Endodermal cell (in vitro differentiated cells): ENCODE measurements at regions not wholly inside any gene's neighbourhood (a gene's known extent, or its start where the extent isn't known, plus 50 kb on each side); places are given as distances from the start of the nearest gene placed in this dataset.

Experiments
- DNase-seq: peaks from one replicate; pipeline ENCODE4 v3.0.0-alpha.2; 2017
- H3K27ac ChIP-seq: 2 replicates; pipeline ENCODE4 v1.5.1; 2013; ENCODE audit warnings: mild to moderate bottlenecking, low read depth, low read length, moderate library complexity
- H3K27me3 ChIP-seq: 2 replicates; pipeline ENCODE4 v1.6.1; 2013; ENCODE audit warnings: mild to moderate bottlenecking, low read length, moderate library complexity; ENCODE audit not compliant: insufficient read depth, control insufficient read depth, poor library complexity, severe bottlenecking
- H3K36me3 ChIP-seq: 2 replicates; pipeline ENCODE4 v1.7.0; 2013; ENCODE audit warnings: mild to moderate bottlenecking, low read length, moderate library complexity; ENCODE audit not compliant: control insufficient read depth, insufficient read depth
- H3K4me1 ChIP-seq: one replicate; pipeline ENCODE4 v1.7.0; 2013; ENCODE audit warnings: low read length; ENCODE audit not compliant: control insufficient read depth, insufficient read depth
- H3K4me3 ChIP-seq: 2 replicates; pipeline ENCODE4 v1.5.1; 2013; ENCODE audit warnings: mild to moderate bottlenecking, low read length, moderate library complexity
- H3K9ac ChIP-seq: 2 replicates; pipeline ENCODE4 v1.6.1; 2013; ENCODE audit warnings: mild to moderate bottlenecking, low read length, moderate library complexity; ENCODE audit not compliant: poor library complexity, severe bottlenecking; ENCODE audit errors: extremely low read depth
- H3K9me3 ChIP-seq: 2 replicates; pipeline ENCODE4 v1.6.1; 2013; ENCODE audit warnings: mild to moderate bottlenecking, low read length, moderate library complexity; ENCODE audit not compliant: control insufficient read depth
- H3K27ac Mint-ChIP-seq: 2 replicates; pipeline ENCODE4 v1.8.0; 2020; ENCODE audit warnings: mixed read lengths
- H3K27me3 Mint-ChIP-seq: 2 replicates; pipeline ENCODE4 v1.8.0; 2021; ENCODE audit warnings: mild to moderate bottlenecking, mixed read lengths; ENCODE audit not compliant: insufficient read depth
- H3K36me3 Mint-ChIP-seq: 2 replicates; pipeline ENCODE4 v1.8.0; 2020; ENCODE audit warnings: low read depth, mixed read lengths
- H3K4me1 Mint-ChIP-seq: 2 replicates; pipeline ENCODE4 v1.8.0; 2020; ENCODE audit warnings: mixed read lengths
- H3K4me3 Mint-ChIP-seq: 2 replicates; pipeline ENCODE4 v1.8.0; 2020; ENCODE audit warnings: mild to moderate bottlenecking, moderate library complexity, mixed read lengths
- H3K9me3 Mint-ChIP-seq: 2 replicates; pipeline ENCODE4 v1.8.0; 2020; ENCODE audit warnings: mild to moderate bottlenecking, mixed read lengths
- WGBS, 2 experiments: methylation state at CpG; one replicate each; pipeline versions ENCODE4 v1.1.5 to v1.1.7; 2013; ENCODE audit warnings: missing lambda C conversion rate in 2 of 2, mixed read lengths in 1 of 2; ENCODE audit not compliant: insufficient coverage in 1 of 2, insufficient read length in 1 of 2; 5-methylcytosine and 5-hydroxymethylcytosine counted together
- TF ChIP-seq, protein P1 (sequence below): fragments of 200-600 bp; sonication (generic); conservative IDR thresholded peaks from 2 replicates; pipeline ENCODE4 v1.5.0; 2021; ENCODE audit warnings: antibody characterized with exemption, mild to moderate bottlenecking

DNA sequence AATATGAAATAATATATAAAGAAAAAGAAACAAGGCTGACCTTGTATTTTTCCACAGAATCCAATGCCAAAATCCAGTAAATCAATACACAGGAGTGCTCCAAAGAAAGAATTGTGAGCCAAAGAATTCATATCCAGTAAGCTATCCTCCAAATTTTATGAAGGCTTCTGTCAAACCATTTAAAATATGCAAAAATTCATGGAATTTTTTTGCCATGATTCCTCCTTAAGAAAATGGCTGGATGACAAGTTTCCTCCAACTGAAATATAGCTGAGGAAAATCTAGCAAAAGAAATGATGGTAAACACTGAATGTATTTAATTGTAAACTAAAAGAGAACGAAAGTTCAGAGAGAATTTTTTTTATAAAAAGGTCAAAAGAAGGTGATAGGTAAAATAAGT lies 290.3 kb downstream of the UBE3D start:
- Mint-ChIP-seq H3K4me3 (no peak overlapping the region), H3K4me1 (peaks cover 23% of the 10 kb centered on the region), H3K27ac (no peak overlapping the region), H3K36me3 (no peaks in the 10 kb centered on the region), H3K9me3 (no peaks in the 10 kb centered on the region), H3K27me3 (no peaks in the 10 kb centered on the region)
- no peak overlapping the region for H3K9ac ChIP-seq
- no peak overlapping the region for H3K27ac ChIP-seq
- whole genome bisulfite sequencing, 2 experiments = 96 to 100% methylated on average over 1 of the region's 1 CpG
- no peaks in the 10 kb centered on the region for H3K9me3 ChIP-seq
- H3K27me3 ChIP-seq = no peaks in the 10 kb centered on the region
- TF ChIP-seq, protein P1, sequence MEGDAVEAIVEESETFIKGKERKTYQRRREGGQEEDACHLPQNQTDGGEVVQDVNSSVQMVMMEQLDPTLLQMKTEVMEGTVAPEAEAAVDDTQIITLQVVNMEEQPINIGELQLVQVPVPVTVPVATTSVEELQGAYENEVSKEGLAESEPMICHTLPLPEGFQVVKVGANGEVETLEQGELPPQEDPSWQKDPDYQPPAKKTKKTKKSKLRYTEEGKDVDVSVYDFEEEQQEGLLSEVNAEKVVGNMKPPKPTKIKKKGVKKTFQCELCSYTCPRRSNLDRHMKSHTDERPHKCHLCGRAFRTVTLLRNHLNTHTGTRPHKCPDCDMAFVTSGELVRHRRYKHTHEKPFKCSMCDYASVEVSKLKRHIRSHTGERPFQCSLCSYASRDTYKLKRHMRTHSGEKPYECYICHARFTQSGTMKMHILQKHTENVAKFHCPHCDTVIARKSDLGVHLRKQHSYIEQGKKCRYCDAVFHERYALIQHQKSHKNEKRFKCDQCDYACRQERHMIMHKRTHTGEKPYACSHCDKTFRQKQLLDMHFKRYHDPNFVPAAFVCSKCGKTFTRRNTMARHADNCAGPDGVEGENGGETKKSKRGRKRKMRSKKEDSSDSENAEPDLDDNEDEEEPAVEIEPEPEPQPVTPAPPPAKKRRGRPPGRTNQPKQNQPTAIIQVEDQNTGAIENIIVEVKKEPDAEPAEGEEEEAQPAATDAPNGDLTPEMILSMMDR = no peak
- H3K36me3 ChIP-seq = no peaks in the 10 kb centered on the region
- DNase-seq = no peak
- H3K4me3 ChIP-seq = no peak overlapping the region
- peaks cover 16% of the 10 kb centered on the region for H3K4me1 ChIP-seq

DNA sequence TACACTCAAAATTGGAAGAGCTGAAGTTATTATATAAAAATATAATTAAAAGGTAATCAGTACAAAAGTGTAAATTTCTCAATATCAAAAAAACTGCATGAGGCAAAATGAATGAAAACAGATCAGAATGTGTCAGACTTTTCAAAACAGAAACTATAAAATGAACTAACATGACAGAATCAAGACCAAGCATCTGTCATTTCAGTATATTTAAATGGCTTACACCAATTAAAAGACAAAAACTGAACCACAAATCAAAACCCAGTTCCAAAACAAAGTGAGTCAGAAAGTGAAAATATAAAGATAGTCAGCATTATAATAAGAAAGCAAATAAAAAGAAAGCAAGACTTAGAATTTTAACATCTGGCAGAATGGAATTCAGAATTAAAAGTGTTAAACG lies 289.7 kb downstream of the UBE3D start:
- TF ChIP-seq, protein P1 = no peak
- Histone ChIP-seq H3K27ac (no peak overlapping the region), H3K36me3 (no peaks in the 10 kb centered on the region), H3K4me1 (peaks cover 16% of the 10 kb centered on the region), H3K4me3 (no peak overlapping the region), H3K9me3 (no peaks in the 10 kb centered on the region), H3K27me3 (no peaks in the 10 kb centered on the region), H3K9ac (no peak overlapping the region)
- no peak for DNase-seq
- Mint-ChIP-seq H3K9me3 (no peaks in the 10 kb centered on the region), H3K36me3 (no peaks in the 10 kb centered on the region), H3K4me1 (peaks cover 26% of the 10 kb centered on the region), H3K4me3 (no peak overlapping the region), H3K27ac (no peak overlapping the region), H3K27me3 (no peaks in the 10 kb centered on the region)
- WGBS, 2 experiments = 78% methylated on average over 1 of the region's 1 CpG; no CpG with 5 or more reads in 1 of the 2 experiments

DNA sequence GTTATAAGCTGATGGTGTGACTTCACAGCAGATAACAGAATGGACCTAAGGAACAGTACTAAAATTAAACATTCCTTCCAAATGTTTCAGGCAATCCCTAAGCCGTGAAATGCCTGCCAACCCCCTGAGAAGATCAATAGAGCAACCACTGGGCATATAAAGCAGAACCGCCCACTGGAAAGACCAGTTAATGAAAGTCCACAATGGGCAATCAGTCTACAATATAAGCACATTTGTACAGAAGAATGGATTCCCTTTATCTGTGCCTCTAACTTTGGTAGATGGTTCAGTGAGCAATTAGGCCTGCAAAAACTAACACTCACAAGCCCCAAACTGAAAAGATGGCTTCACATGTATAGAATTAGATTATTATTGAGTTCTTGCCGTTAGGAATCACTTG lies 286.6 kb downstream of the UBE3D start:
- no peak for DNase-seq
- WGBS, 2 experiments = 75% methylated on average over 3 of the region's 3 CpGs; no CpG with 5 or more reads in 1 of the 2 experiments
- no peaks in the 10 kb centered on the region for H3K9me3 Mint-ChIP-seq
- no peaks in the 10 kb centered on the region for H3K36me3 Mint-ChIP-seq
- Histone ChIP-seq H3K27ac (peak overlapping the region; percentile 64), H3K9ac (no peak overlapping the region), H3K4me1 (peaks cover 27% of the 10 kb centered on the region), H3K4me3 (peak overlapping the region; percentile 53), H3K9me3 (no peaks in the 10 kb centered on the region), H3K27me3 (no peaks in the 10 kb centered on the region), H3K36me3 (no peaks in the 10 kb centered on the region)
- H3K4me3 Mint-ChIP-seq = no peak overlapping the region
- no peak overlapping the region for H3K27ac Mint-ChIP-seq
- TF ChIP-seq, protein P1 = no peak
- peaks cover 43% of the 10 kb centered on the region for H3K4me1 Mint-ChIP-seq
- H3K27me3 Mint-ChIP-seq = no peaks in the 10 kb centered on the region
